ENCODE measurements at regions not wholly inside any gene's neighbourhood (a gene's known extent, or its start where the extent isn't known, plus 50 kb on each side); places are given as distances from the start of the nearest gene placed in this dataset.

GRCh38 chr15:26243382-26243781 lies 380.3 kb upstream of the ATP10A start:
- Histone ChIP-seq H3K4me1 (no peaks in the 10 kb centered on the region), H3K9ac (ENCODE audit: low read depth in 2 of 2, low read length in 2 of 2) (no peak overlapping the region), H3K27ac (no peak overlapping the region), H3K9me3 (no peaks in the 10 kb centered on the region), H3K36me3 (no peaks in the 10 kb centered on the region), H3K27me3 (no peaks in the 10 kb centered on the region), H3K4me3 (no peak overlapping the region)
- TF ChIP-seq, protein P1, sequence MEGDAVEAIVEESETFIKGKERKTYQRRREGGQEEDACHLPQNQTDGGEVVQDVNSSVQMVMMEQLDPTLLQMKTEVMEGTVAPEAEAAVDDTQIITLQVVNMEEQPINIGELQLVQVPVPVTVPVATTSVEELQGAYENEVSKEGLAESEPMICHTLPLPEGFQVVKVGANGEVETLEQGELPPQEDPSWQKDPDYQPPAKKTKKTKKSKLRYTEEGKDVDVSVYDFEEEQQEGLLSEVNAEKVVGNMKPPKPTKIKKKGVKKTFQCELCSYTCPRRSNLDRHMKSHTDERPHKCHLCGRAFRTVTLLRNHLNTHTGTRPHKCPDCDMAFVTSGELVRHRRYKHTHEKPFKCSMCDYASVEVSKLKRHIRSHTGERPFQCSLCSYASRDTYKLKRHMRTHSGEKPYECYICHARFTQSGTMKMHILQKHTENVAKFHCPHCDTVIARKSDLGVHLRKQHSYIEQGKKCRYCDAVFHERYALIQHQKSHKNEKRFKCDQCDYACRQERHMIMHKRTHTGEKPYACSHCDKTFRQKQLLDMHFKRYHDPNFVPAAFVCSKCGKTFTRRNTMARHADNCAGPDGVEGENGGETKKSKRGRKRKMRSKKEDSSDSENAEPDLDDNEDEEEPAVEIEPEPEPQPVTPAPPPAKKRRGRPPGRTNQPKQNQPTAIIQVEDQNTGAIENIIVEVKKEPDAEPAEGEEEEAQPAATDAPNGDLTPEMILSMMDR (IDR thresholded peaks at IDR 0.05): no peak
- no peak for DNase-seq
- intact Hi-C loops (cut with DNase I): no loop called here

- Histone ChIP-seq H3K4me1 (no peaks in the 10 kb centered on the region), H3K9me3 (no peaks in the 10 kb centered on the region), H3K4me3 (no peak overlapping the region), H3K27me3 (no peaks in the 10 kb centered on the region), H3K9ac (ENCODE audit: low read depth in 2 of 2, low read length in 2 of 2) (no peak overlapping the region), H3K27ac (no peak overlapping the region), H3K36me3 (no peaks in the 10 kb centered on the region)
- intact Hi-C loops (cut with DNase I): no loop called here
- DNase-seq: no peak
- TF ChIP-seq, protein P1 (IDR thresholded peaks at IDR 0.05): no peak
Measured at GRCh38 chr15:26242565-26243071, 379.5 kb upstream of the ATP10A start.

- intact Hi-C loops (cut with DNase I): loop anchor here (10.0 kb wide), 1 partner anchor 191 kb away; no protein-coding TSS in a partner anchor
- TF ChIP-seq, protein P1 (IDR thresholded peaks at IDR 0.05): no peak
- DNase-seq: no peak
- Histone ChIP-seq H3K9me3 (no peaks in the 10 kb centered on the region), H3K36me3 (no peaks in the 10 kb centered on the region), H3K27ac (no peak overlapping the region), H3K4me3 (no peak overlapping the region), H3K4me1 (no peaks in the 10 kb centered on the region), H3K27me3 (no peaks in the 10 kb centered on the region), H3K9ac (ENCODE audit: low read depth in 2 of 2, low read length in 2 of 2) (no peak overlapping the region)
Measured at GRCh38 chr15:26235864-26236263, 372.7 kb upstream of the ATP10A start.

DNA sequence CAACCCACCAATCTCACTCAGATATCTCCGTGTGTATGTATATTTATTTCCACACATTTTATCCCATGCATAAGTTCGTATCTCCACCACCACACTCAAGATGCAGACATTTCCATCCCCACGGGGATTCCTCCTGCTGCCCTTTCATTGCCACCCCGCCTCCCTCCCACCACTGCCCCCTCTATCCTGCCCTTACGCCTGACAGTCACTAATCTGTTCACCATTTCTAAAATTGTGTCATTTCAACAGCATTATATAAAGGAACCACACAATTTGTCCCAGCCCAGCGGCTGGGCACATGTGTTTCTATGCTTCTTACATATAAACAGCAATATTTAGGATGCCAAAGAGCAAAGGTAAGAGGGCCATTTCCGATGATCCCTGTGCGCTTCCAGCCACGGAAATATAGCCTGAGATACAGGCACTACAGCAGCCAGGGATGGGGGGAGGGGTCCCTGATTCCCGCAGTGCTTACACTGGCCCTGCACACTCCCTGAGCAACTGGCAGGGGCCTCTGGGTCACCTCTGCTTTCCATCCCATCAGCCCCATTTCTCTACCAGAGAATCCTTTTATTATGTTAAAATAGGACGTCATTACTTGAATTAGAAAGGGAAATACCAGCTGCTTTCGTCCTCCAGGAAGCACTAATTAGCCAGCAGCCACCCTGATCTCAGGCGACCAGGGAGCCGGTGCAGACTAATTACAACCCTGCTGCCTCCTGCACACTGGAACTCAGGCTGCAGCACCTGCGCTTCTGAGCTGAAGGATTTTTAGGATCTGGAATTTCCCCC lies 372.0 kb upstream of the ATP10A start:
- intact Hi-C loops (cut with DNase I): loop anchor here (5.0 to 10.0 kb wide), 2 partner anchors 73 to 190 kb away; no protein-coding TSS in a partner anchor
- Histone ChIP-seq H3K27ac (no peak overlapping the region), H3K4me1 (no peaks in the 10 kb centered on the region), H3K27me3 (no peaks in the 10 kb centered on the region), H3K9ac (ENCODE audit: low read depth in 2 of 2, low read length in 2 of 2) (no peak overlapping the region), H3K36me3 (no peaks in the 10 kb centered on the region), H3K4me3 (no peak overlapping the region), H3K9me3 (no peaks in the 10 kb centered on the region)
- TF ChIP-seq, protein P1 (IDR thresholded peaks at IDR 0.05): no peak
- DNase-seq: no peak

- intact Hi-C loops (cut with DNase I): loop anchor here (5.0 to 10.0 kb wide), 2 partner anchors 70 to 188 kb away; no protein-coding TSS in a partner anchor
- Histone ChIP-seq H3K9ac (ENCODE audit: low read depth in 2 of 2, low read length in 2 of 2) (no peak overlapping the region), H3K4me1 (no peaks in the 10 kb centered on the region), H3K27ac (no peak overlapping the region), H3K36me3 (no peaks in the 10 kb centered on the region), H3K4me3 (no peak overlapping the region), H3K9me3 (no peaks in the 10 kb centered on the region), H3K27me3 (no peaks in the 10 kb centered on the region)
- TF ChIP-seq, protein P1 (IDR thresholded peaks at IDR 0.05): no peak
- no peak for DNase-seq
Measured at GRCh38 chr15:26232691-26233090, 369.6 kb upstream of the ATP10A start.

Data from colonic mucosa (tissue), 4 donors.